Keratinocyte (primary cell): ENCODE measurements at regions not wholly inside any gene's neighbourhood (a gene's known extent, or its start where the extent isn't known, plus 50 kb on each side); places are given as distances from the start of the nearest gene placed in this dataset.

Experiments used
- CTCF ChIP-seq, 3 experiments: IDR thresholded peaks in 1 of 3; conservative IDR thresholded peaks in 1 of 3; optimal IDR thresholded peaks in 1 of 3; 2 replicates in 2 of 3; 3 replicates in 1 of 3; pipeline versions ENCODE3 to v1.5.1; 2011; ENCODE audit warnings: low read length in 3 of 3, mild to moderate bottlenecking in 3 of 3, moderate library complexity in 2 of 3, control low read depth in 1 of 3, inconsistent platforms in 1 of 3; ENCODE audit not compliant: insufficient read depth in 2 of 3; ENCODE audit errors: extremely low read depth in 1 of 3
- EZH2 ChIP-seq: IDR thresholded peaks from one replicate; pipeline ENCODE4 v1.6.1; 2012; ENCODE audit warnings: inconsistent platforms, mild to moderate bottlenecking, low read length, moderate library complexity

GRCh38 chr13:83378908-83379307, 503.4 kb downstream of the SLITRK1 start:
- no peak for TF ChIP-seq EZH2
- TF ChIP-seq CTCF (optimal IDR thresholded peaks at IDR 0.05 in 1 of 3, IDR thresholded peaks at IDR 0.05 in 1 of 3, conservative IDR thresholded peaks at IDR 0.05 in 1 of 3; ENCODE audit: extremely low read depth in 1 of 3, insufficient read depth in 2 of 3, low read length in 3 of 3): no peak
